ENCODE measurements at regions not wholly inside any gene's neighbourhood (a gene's known extent, or its start where the extent isn't known, plus 50 kb on each side); places are given as distances from the start of the nearest gene placed in this dataset.
A peak's percentile ranks its signal among the peaks of the same experiment; 100 is the strongest.

- no peak for TF ChIP-seq CTCF (IDR thresholded peaks at IDR 0.05)
- Mint-ChIP-seq H3K27me3 (no peaks in the 10 kb centered on the region), H3K4me1 (ENCODE audit: low read depth) (no peaks in the 10 kb centered on the region), H3K9me3 (peaks cover 2% of the 10 kb centered on the region), H3K27ac (no peak overlapping the region), H3K4me3 (no peak overlapping the region), H3K36me3 (ENCODE audit: low read depth) (no peaks in the 10 kb centered on the region)
- CTCF ChIA-PET: interaction anchor here (1.1 kb wide), 1 partner anchor 8 kb away, joined by 3 read pairs; no protein-coding TSS in a partner anchor
- ATAC-seq (no peak), DNase-seq (no peak)
- intact Hi-C loops (cut with micrococcal nuclease): no loop called here
- POLR2A ChIA-PET: interaction anchor here (0.5 kb wide), 1 partner anchor 589 kb away, joined by 3 read pairs; no protein-coding TSS in a partner anchor
Observed at GRCh38 chr3:30271781-30272180, 334.6 kb upstream of the TGFBR2 start.

- TF ChIP-seq CTCF (IDR thresholded peaks at IDR 0.05): no peak
- DNase-seq (no peak), ATAC-seq (no peak)
- intact Hi-C loops (cut with micrococcal nuclease): no loop called here
- POLR2A ChIA-PET: no interaction called here
- Mint-ChIP-seq H3K27me3 (no peaks in the 10 kb centered on the region), H3K27ac (no peak overlapping the region), H3K4me3 (no peak overlapping the region), H3K9me3 (peaks cover 11% of the 10 kb centered on the region), H3K36me3 (ENCODE audit: low read depth) (no peaks in the 10 kb centered on the region), H3K4me1 (ENCODE audit: low read depth) (no peaks in the 10 kb centered on the region)
- CTCF ChIA-PET: interaction anchor here (1.0 to 1.7 kb wide), 4 partner anchors 8 to 75 kb away, joined by 3 to 5 read pairs (median 3); no protein-coding TSS in a partner anchor
Observed at GRCh38 chr3:30273304-30274072, 332.9 kb upstream of the TGFBR2 start.

GRCh38 chr3:30277494-30277893 lies 328.9 kb upstream of the TGFBR2 start:
- Mint-ChIP-seq H3K4me3 (no peak overlapping the region), H3K27me3 (no peaks in the 10 kb centered on the region), H3K4me1 (ENCODE audit: low read depth) (no peaks in the 10 kb centered on the region), H3K9me3 (peaks cover 13% of the 10 kb centered on the region), H3K27ac (no peak overlapping the region), H3K36me3 (ENCODE audit: low read depth) (no peaks in the 10 kb centered on the region)
- ChIA-PET CTCF (interaction anchor here (1.6 kb wide), 1 partner anchor 13 kb away, joined by 4 read pairs; no protein-coding TSS in a partner anchor), POLR2A (interaction anchor here (1.0 kb wide), 1 partner anchor 7 kb away, joined by 3 read pairs; no protein-coding TSS in a partner anchor)
- no peak for TF ChIP-seq CTCF (IDR thresholded peaks at IDR 0.05)
- intact Hi-C loops (cut with micrococcal nuclease): no loop called here
- DNase-seq (no peak), ATAC-seq (no peak)

GRCh38 chr3:30281526-30281925 lies 324.9 kb upstream of the TGFBR2 start:
- DNase-seq: no peak
- ChIA-PET CTCF (no interaction called here), POLR2A (no interaction called here)
- no peak for TF ChIP-seq CTCF (IDR thresholded peaks at IDR 0.05)
- Mint-ChIP-seq H3K27me3 (no peaks in the 10 kb centered on the region), H3K4me3 (no peak overlapping the region), H3K27ac (no peak overlapping the region), H3K36me3 (ENCODE audit: low read depth) (no peaks in the 10 kb centered on the region), H3K4me1 (ENCODE audit: low read depth) (peaks cover 9% of the 10 kb centered on the region), H3K9me3 (peaks cover 11% of the 10 kb centered on the region)
- intact Hi-C loops (cut with micrococcal nuclease): no loop called here
- no peak for ATAC-seq

GRCh38 chr3:30282154-30282696 lies 324.2 kb upstream of the TGFBR2 start:
- ATAC-seq: no peak
- Mint-ChIP-seq H3K36me3 (ENCODE audit: low read depth) (no peaks in the 10 kb centered on the region), H3K27ac (no peak overlapping the region), H3K27me3 (no peaks in the 10 kb centered on the region), H3K9me3 (peaks cover 11% of the 10 kb centered on the region), H3K4me3 (no peak overlapping the region), H3K4me1 (ENCODE audit: low read depth) (peaks cover 11% of the 10 kb centered on the region)
- POLR2A ChIA-PET: no interaction called here
- TF ChIP-seq CTCF (IDR thresholded peaks at IDR 0.05): no peak
- intact Hi-C loops (cut with micrococcal nuclease): no loop called here
- CTCF ChIA-PET: no interaction called here
- DNase-seq: peak; percentile 15

Measured in activated CD8-positive, alpha-beta T cell treated with anti-CD3 and anti-CD28 coated beads for 36 hours (primary cell).